ENCODE measurements at regions not wholly inside any gene's neighbourhood (a gene's known extent, or its start where the extent isn't known, plus 50 kb on each side); places are given as distances from the start of the nearest gene placed in this dataset.

DNA sequence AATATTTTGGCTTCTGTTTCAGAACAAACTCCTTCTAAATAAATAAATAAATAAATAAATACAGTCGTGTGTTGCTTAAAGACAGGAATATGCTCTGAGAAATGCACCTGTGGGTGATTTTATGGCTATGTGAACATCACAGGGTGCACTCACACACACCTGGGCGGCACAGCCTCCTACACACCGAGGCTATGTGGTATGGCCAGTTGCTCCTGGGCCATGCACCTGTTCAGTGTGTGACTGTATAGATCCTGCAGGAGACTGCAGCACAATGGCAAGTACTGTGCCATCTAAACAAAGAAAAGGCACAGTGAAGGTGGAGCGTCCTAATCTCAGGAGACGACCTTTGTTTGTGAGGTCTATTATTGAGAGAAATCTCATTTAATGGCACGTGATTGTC, 1281.1 kb downstream of the TBC1D22A start:
- no peaks in the 10 kb centered on the region for H3K9me3 ChIP-seq (replicated peaks; ENCODE audit: insufficient read depth, low read length)
- H3K4me2 ChIP-seq (ENCODE audit: low read depth, low read length): no peak overlapping the region
- peaks cover 24% of the 10 kb centered on the region for H3F3A ChIP-seq (ENCODE audit: insufficient read depth, low read length)
- H3K9me2 ChIP-seq (replicated peaks; ENCODE audit: insufficient read depth, low read length): no peaks in the 10 kb centered on the region
- H2AFZ ChIP-seq (ENCODE audit: low read length): no peak overlapping the region
- no peaks in the 10 kb centered on the region for H3K27me3 ChIP-seq (replicated peaks; ENCODE audit: insufficient read depth, low read length)
- H3K4me3 ChIP-seq (ENCODE audit: low read length): no peak overlapping the region
- no peaks in the 10 kb centered on the region for H3K79me2 ChIP-seq (ENCODE audit: low read length)
- no peaks in the 10 kb centered on the region for H3K36me3 ChIP-seq (replicated peaks; ENCODE audit: insufficient read depth, low read length)
- no peaks in the 10 kb centered on the region for H4K20me1 ChIP-seq (ENCODE audit: insufficient read depth, low read length)
- no peak overlapping the region for H3K27ac ChIP-seq (ENCODE audit: low read length)
- TF ChIP-seq, protein P1, sequence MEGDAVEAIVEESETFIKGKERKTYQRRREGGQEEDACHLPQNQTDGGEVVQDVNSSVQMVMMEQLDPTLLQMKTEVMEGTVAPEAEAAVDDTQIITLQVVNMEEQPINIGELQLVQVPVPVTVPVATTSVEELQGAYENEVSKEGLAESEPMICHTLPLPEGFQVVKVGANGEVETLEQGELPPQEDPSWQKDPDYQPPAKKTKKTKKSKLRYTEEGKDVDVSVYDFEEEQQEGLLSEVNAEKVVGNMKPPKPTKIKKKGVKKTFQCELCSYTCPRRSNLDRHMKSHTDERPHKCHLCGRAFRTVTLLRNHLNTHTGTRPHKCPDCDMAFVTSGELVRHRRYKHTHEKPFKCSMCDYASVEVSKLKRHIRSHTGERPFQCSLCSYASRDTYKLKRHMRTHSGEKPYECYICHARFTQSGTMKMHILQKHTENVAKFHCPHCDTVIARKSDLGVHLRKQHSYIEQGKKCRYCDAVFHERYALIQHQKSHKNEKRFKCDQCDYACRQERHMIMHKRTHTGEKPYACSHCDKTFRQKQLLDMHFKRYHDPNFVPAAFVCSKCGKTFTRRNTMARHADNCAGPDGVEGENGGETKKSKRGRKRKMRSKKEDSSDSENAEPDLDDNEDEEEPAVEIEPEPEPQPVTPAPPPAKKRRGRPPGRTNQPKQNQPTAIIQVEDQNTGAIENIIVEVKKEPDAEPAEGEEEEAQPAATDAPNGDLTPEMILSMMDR (IDR thresholded peaks at IDR 0.05; ENCODE audit: low read length): no peak
- no peak for TF ChIP-seq EZH2 (optimal IDR thresholded peaks at IDR 0.05; ENCODE audit: low read depth, low read length)
- no peak for TF ChIP-seq EZH2phosphoT487 (IDR thresholded peaks at IDR 0.05; ENCODE audit: low read length)
- DNase-seq: no peak
- no peak overlapping the region for H3K9ac ChIP-seq (ENCODE audit: low read length)
- H3K4me1 ChIP-seq (ENCODE audit: low read length): peaks cover 51% of the 10 kb centered on the region

DNA sequence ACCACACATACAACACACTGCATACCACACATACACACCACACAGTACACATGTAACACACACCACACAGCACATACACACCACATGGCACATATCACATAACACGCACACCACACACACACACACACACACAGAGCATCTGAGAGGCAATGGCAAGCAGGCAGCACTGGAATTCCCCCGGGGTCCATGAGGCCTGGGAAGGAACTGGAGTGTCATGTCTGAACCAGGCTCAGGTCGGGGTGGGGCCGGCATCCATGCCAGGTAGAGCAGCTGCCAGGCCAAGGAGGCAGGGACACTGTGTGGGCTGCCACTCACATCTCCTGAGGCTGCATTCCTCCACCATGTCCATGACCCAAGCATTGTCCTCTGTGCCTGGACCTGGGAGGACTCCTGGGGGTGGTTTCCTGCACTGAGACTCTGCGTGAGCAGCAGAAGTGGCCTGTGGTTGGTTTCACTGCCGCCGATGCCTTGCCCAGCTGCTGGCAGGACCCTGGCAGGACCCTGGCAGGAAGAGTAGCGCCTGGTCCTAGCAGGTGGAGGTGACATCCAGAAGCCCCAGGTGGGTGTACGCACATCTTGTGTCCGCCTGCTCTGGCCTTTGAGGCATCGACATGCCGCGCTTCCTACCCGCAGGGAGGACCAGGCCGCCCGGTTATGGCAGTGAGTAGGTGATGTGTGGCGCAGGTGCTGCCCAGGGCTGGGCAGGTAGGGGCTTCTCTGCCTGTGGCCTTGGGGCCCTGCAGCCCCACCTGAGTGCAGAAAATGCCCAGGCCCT, 1280.4 kb downstream of the TBC1D22A start:
- Histone ChIP-seq H3K9ac (ENCODE audit: low read length) (no peak overlapping the region), H3K4me3 (ENCODE audit: low read length) (no peak overlapping the region), H3F3A (ENCODE audit: insufficient read depth, low read length) (peaks cover 21% of the 10 kb centered on the region), H3K27ac (ENCODE audit: low read length) (no peak overlapping the region), H4K20me1 (ENCODE audit: insufficient read depth, low read length) (no peaks in the 10 kb centered on the region), H3K9me2 (replicated peaks; ENCODE audit: insufficient read depth, low read length) (no peaks in the 10 kb centered on the region), H3K4me2 (ENCODE audit: low read depth, low read length) (no peak overlapping the region), H3K4me1 (ENCODE audit: low read length) (peaks cover 43% of the 10 kb centered on the region), H2AFZ (ENCODE audit: low read length) (no peak overlapping the region), H3K27me3 (replicated peaks; ENCODE audit: insufficient read depth, low read length) (no peaks in the 10 kb centered on the region), H3K79me2 (ENCODE audit: low read length) (no peaks in the 10 kb centered on the region), H3K9me3 (replicated peaks; ENCODE audit: insufficient read depth, low read length) (no peaks in the 10 kb centered on the region), H3K36me3 (replicated peaks; ENCODE audit: insufficient read depth, low read length) (no peaks in the 10 kb centered on the region)
- TF ChIP-seq EZH2 (optimal IDR thresholded peaks at IDR 0.05; ENCODE audit: low read depth, low read length) (no peak), EZH2phosphoT487 (IDR thresholded peaks at IDR 0.05; ENCODE audit: low read length) (no peak)
- TF ChIP-seq, protein P1 (IDR thresholded peaks at IDR 0.05; ENCODE audit: low read length): no peak
- no peak for DNase-seq

DNA sequence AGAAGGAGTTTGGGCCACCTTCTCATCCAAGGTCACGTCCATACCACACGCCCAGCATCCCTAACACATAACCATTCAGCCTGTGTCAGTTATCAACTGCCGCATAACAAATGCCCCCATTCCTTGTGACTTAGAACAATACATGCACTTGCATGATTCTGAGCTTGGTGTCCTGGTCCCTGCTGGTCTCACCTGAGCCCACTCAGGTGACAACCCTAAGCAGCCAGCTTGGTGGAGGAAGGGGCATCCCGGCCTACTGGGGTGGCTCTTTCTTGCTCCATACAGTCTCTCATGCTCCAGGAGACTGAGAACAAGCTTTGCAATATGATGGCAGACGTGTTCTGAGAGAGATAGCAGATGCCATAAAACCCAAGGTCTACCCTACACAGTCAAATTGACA, 1276.9 kb downstream of the TBC1D22A start:
- no peak for DNase-seq
- H3K79me2 ChIP-seq (ENCODE audit: low read length): no peaks in the 10 kb centered on the region
- H2AFZ ChIP-seq (ENCODE audit: low read length): no peak overlapping the region
- H3K9me2 ChIP-seq (replicated peaks; ENCODE audit: insufficient read depth, low read length): no peaks in the 10 kb centered on the region
- H3K4me1 ChIP-seq (ENCODE audit: low read length): peaks cover 16% of the 10 kb centered on the region
- H3K9me3 ChIP-seq (replicated peaks; ENCODE audit: insufficient read depth, low read length): no peaks in the 10 kb centered on the region
- TF ChIP-seq, protein P1 (IDR thresholded peaks at IDR 0.05; ENCODE audit: low read length): no peak
- TF ChIP-seq EZH2phosphoT487 (IDR thresholded peaks at IDR 0.05; ENCODE audit: low read length) (no peak), EZH2 (optimal IDR thresholded peaks at IDR 0.05; ENCODE audit: low read depth, low read length) (no peak)
- no peaks in the 10 kb centered on the region for H3K27me3 ChIP-seq (replicated peaks; ENCODE audit: insufficient read depth, low read length)
- no peaks in the 10 kb centered on the region for H4K20me1 ChIP-seq (ENCODE audit: insufficient read depth, low read length)
- no peak overlapping the region for H3K4me3 ChIP-seq (ENCODE audit: low read length)
- H3K27ac ChIP-seq (ENCODE audit: low read length): no peak overlapping the region
- H3F3A ChIP-seq (ENCODE audit: insufficient read depth, low read length): peaks cover 3% of the 10 kb centered on the region
- no peak overlapping the region for H3K9ac ChIP-seq (ENCODE audit: low read length)
- H3K4me2 ChIP-seq (ENCODE audit: low read depth, low read length): no peak overlapping the region
- no peaks in the 10 kb centered on the region for H3K36me3 ChIP-seq (replicated peaks; ENCODE audit: insufficient read depth, low read length)

Data from MM.1S (cell line).